Transverse colon (tissue), 4 donors: ENCODE measurements at regions not wholly inside any gene's neighbourhood (a gene's known extent, or its start where the extent isn't known, plus 50 kb on each side); places are given as distances from the start of the nearest gene placed in this dataset.

Experiments
- DNase-seq: peaks from one replicate; pipeline ENCODE4 v3.0.0-alpha.2; 2019
- H3K27ac ChIP-seq, 4 donors: fragments of 200-600 bp; sonication (generic); 2 replicates each; pipeline ENCODE4 v1.5.1; 2016 to 2018; ENCODE audit warnings: inconsistent platforms in 4 of 4
- H3K27me3 ChIP-seq: fragments of 200-600 bp; sonication (generic); 2 replicates; pipeline ENCODE4 v1.5.1; 2017; ENCODE audit warnings: inconsistent platforms
- H3K36me3 ChIP-seq, 4 donors: fragments of 200-600 bp; sonication (generic); 2 replicates each; pipeline ENCODE4 v1.5.1; 2017 to 2019; ENCODE audit warnings: inconsistent platforms in 4 of 4
- H3K4me1 ChIP-seq, 4 donors: fragments of 200-600 bp; sonication (generic); 2 replicates each; pipeline ENCODE4 v1.5.1; 2017 to 2020; ENCODE audit warnings: inconsistent platforms in 4 of 4
- H3K4me3 ChIP-seq, 4 donors: fragments of 200-600 bp; sonication (generic); 1 replicate in 1 of 4; 2 replicates in 3 of 4; pipeline versions ENCODE4 v1.5.1 to v1.6.1; 2017 to 2019; ENCODE audit warnings: inconsistent platforms in 4 of 4
- H3K9me3 ChIP-seq, 2 donors: fragments of 200-600 bp; sonication (generic); 2 replicates each; pipeline ENCODE4 v1.5.1; 2017 to 2019; ENCODE audit warnings: inconsistent platforms in 2 of 2
- EP300 ChIP-seq: sonication (generic); formaldehyde crosslinking; IDR thresholded peaks from one replicate; pipeline ENCODE4 v1.6.1; 2017; ENCODE audit warnings: antibody characterized with exemption, low read depth
- POLR2A ChIP-seq: fragments of 450-650 bp; IDR thresholded peaks from one replicate; pipeline ENCODE4 v1.6.1; 2016; ENCODE audit warnings: antibody characterized with exemption, mild to moderate bottlenecking, moderate library complexity
- POLR2AphosphoS5 ChIP-seq, 3 donors: sonication (generic); formaldehyde crosslinking; IDR thresholded peaks; one replicate each; pipeline ENCODE4 v1.6.1; 2016; ENCODE audit warnings: antibody characterized with exemption in 3 of 3
- WGBS, 2 donors: methylation state at CpG; one replicate each; pipeline ENCODE4 v1.1.5; 2018; ENCODE audit warnings: low coverage in 1 of 2; 5-methylcytosine and 5-hydroxymethylcytosine counted together
- in situ Hi-C, 4 donors: fragments of 200-750 bp; cut with MboI; loops; one replicate each; pipeline versions ENCODE4 v1.15.0 to v1.15.1; 2017; ENCODE audit warnings: low sequenced_read_pairs in 3 of 4, low pct_ligation_motif_present in 1 of 4, low pct_unique_long_range_greater_than_20kb in 1 of 4
- intact Hi-C: fragments of 100-400 bp; cut with DNase I; formaldehyde crosslinking; loops from one replicate; pipeline ENCODE4 v1.15.1; 2023; ENCODE audit warnings: low total_unique reads
- TF ChIP-seq, protein P1 (sequence below), 5 experiments: fragments of 200-600 bp in 3 of 5; fragments of 450-650 bp in 2 of 5; sonication (generic) in 3 of 5; IDR thresholded peaks; 1 replicate in 2 of 5; 2 replicates in 3 of 5; pipeline ENCODE4 v1.5.1; 2016 to 2017; ENCODE audit warnings: antibody characterized with exemption in 5 of 5, inconsistent platforms in 3 of 5, mild to moderate bottlenecking in 2 of 5, moderate library complexity in 1 of 5

DNA sequence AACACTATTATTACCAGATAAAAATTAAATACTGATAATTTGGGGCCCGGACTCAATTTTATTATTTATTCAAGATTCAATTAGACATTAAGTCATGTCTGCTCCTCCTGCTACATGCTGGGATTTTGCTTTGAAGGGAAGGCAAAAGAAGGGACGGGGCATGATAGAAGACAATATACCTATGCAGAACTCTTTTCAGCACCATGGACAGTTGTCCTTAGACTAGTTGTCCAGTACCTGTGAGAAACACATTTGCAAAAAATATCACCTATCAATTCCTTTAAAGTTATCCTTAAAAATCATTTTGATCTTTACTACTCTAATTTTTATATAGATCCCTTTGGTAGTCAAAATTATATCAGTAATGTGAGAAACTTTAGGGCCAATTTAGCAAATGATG, 100.2 kb upstream of the SULT1C3 start:
- Histone ChIP-seq H3K36me3 (no peaks in the 10 kb centered on the region), H3K4me3 (no peak overlapping the region), H3K27me3 (no peaks in the 10 kb centered on the region), H3K4me1 (no peaks in the 10 kb centered on the region), H3K27ac (no peak overlapping the region), H3K9me3 (no peaks in the 10 kb centered on the region)
- WGBS, 2 donors, result 37 to 42% methylated on average over 2 of the region's 2 CpGs
- TF ChIP-seq POLR2AphosphoS5 (IDR thresholded peaks at IDR 0.05) (no peak), EP300 (no peak), POLR2A (no peak)
- TF ChIP-seq, protein P1, sequence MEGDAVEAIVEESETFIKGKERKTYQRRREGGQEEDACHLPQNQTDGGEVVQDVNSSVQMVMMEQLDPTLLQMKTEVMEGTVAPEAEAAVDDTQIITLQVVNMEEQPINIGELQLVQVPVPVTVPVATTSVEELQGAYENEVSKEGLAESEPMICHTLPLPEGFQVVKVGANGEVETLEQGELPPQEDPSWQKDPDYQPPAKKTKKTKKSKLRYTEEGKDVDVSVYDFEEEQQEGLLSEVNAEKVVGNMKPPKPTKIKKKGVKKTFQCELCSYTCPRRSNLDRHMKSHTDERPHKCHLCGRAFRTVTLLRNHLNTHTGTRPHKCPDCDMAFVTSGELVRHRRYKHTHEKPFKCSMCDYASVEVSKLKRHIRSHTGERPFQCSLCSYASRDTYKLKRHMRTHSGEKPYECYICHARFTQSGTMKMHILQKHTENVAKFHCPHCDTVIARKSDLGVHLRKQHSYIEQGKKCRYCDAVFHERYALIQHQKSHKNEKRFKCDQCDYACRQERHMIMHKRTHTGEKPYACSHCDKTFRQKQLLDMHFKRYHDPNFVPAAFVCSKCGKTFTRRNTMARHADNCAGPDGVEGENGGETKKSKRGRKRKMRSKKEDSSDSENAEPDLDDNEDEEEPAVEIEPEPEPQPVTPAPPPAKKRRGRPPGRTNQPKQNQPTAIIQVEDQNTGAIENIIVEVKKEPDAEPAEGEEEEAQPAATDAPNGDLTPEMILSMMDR (IDR thresholded peaks at IDR 0.05), result no peak
- DNase-seq, result no peak
- intact Hi-C loops, result no loop called here
- in situ Hi-C loops, result no loop called here

- DNase-seq, result no peak
- Histone ChIP-seq H3K36me3 (no peaks in the 10 kb centered on the region), H3K27me3 (no peaks in the 10 kb centered on the region), H3K4me3 (no peak overlapping the region), H3K4me1 (no peaks in the 10 kb centered on the region), H3K9me3 (no peaks in the 10 kb centered on the region), H3K27ac (no peak overlapping the region)
- WGBS, 2 donors, result 74 to 76% methylated on average over 2 of the region's 2 CpGs
- in situ Hi-C loops (no loop called here), intact Hi-C loops (no loop called here)
- TF ChIP-seq POLR2A (no peak), POLR2AphosphoS5 (IDR thresholded peaks at IDR 0.05) (no peak)
- TF ChIP-seq, protein P1 (IDR thresholded peaks at IDR 0.05), result no peak
These were observed 94.0 kb upstream of the SULT1C3 start for GRCh38 chr2:108145557-108146326.

- in situ Hi-C loops, result no loop called here
- intact Hi-C loops, result no loop called here
- DNase-seq, result no peak
- no peaks in the 10 kb centered on the region for H3K36me3 ChIP-seq
- no peak overlapping the region for H3K4me3 ChIP-seq
- TF ChIP-seq POLR2AphosphoS5 (IDR thresholded peaks at IDR 0.05) (no peak), EP300 (no peak), POLR2A (no peak)
- TF ChIP-seq, protein P1 (IDR thresholded peaks at IDR 0.05), result no peak
- 82 to 85% methylated on average over 6 of the region's 6 CpGs for WGBS, 2 donors
- no peaks in the 10 kb centered on the region for H3K4me1 ChIP-seq
- H3K9me3 ChIP-seq, result no peaks in the 10 kb centered on the region
- H3K27ac ChIP-seq, result no peak overlapping the region
- no peaks in the 10 kb centered on the region for H3K27me3 ChIP-seq
These were observed 91.2 kb upstream of the SULT1C3 start for GRCh38 chr2:108148555-108148954.

DNA sequence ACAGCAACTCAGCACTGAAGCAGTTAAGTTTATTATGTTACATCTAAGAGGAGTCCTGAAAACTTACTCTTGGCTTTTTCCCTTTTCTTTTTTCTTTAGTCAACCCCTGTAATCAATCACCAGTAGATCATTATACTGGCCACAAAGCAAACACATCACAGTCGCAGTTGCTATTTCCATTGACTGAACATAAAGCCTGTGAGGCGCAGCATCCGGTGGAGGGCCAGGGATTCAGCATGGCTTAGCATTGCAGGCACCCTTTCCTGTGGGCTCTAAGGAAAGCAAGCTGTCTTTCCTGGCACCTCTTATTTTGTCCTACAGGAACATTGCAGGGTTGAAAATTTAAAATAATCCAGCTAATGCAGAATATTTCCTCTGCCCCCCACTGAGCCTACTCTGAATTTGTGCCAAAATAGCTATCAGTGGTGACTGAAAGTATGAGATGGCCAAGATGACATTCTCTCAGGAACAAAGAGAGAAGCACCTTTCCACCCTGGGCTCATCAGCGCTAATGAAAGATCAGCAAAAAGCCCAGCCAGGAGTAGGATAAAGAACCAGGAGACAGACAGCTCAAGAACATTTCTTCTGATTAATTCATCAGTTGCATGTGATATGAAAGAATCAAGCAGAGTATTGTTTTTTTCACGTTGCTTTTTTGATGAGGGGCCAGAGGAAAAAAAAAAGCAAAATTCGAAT, 85.3 kb upstream of the SULT1C3 start:
- DNase-seq, result no peak
- 61 to 63% methylated on average over 4 to 6 of the region's 6 CpGs for WGBS, 2 donors
- in situ Hi-C loops, result no loop called here

More for the DNA sequence above, 85.3 kb upstream of the SULT1C3 start:
- intact Hi-C loops, result no loop called here
- Histone ChIP-seq H3K9me3 (no peaks in the 10 kb centered on the region), H3K4me3 (no peak overlapping the region), H3K27me3 (no peaks in the 10 kb centered on the region), H3K36me3 (no peaks in the 10 kb centered on the region), H3K27ac (no peak overlapping the region), H3K4me1 (no peaks in the 10 kb centered on the region)
- no peak for TF ChIP-seq EP300
- TF ChIP-seq POLR2A, result no peak
- no peak for TF ChIP-seq POLR2AphosphoS5 (IDR thresholded peaks at IDR 0.05)
- TF ChIP-seq, protein P1 (IDR thresholded peaks at IDR 0.05), result no peak
